ENCODE measurements at regions not wholly inside any gene's neighbourhood (a gene's known extent, or its start where the extent isn't known, plus 50 kb on each side); places are given as distances from the start of the nearest gene placed in this dataset.

GRCh38 chr4:74543231-74543781 lies 98.4 kb downstream of the AREG start:
- TF ChIP-seq POLR2AphosphoS5 (IDR thresholded peaks at IDR 0.05), result no peak
- no peak for TF ChIP-seq CTCF (IDR thresholded peaks at IDR 0.05)

Data from breast epithelium (tissue), 3 donors.